Testis (tissue), 2 donors: ENCODE measurements at regions not wholly inside any gene's neighbourhood (a gene's known extent, or its start where the extent isn't known, plus 50 kb on each side); places are given as distances from the start of the nearest gene placed in this dataset.
A peak's percentile ranks its signal among the peaks of the same experiment; 100 is the strongest.

Experiments
- DNase-seq: peaks from one replicate; pipeline ENCODE4 v3.0.0-alpha.2; 2019
- H3K27ac ChIP-seq, 2 donors: fragments of 200-600 bp; sonication (generic); one replicate each; pipeline ENCODE4 v1.5.1; 2019
- H3K27me3 ChIP-seq: fragments of 200-600 bp; sonication (generic); one replicate; pipeline ENCODE4 v1.5.1; 2019
- H3K36me3 ChIP-seq: fragments of 200-600 bp; sonication (generic); one replicate; pipeline ENCODE4 v1.5.1; 2017; ENCODE audit warnings: low read depth; ENCODE audit errors: missing control alignments
- H3K4me1 ChIP-seq: fragments of 200-600 bp; sonication (generic); one replicate; pipeline ENCODE4 v1.5.1; 2019
- H3K4me3 ChIP-seq, 2 donors: fragments of 200-600 bp; sonication (generic); one replicate each; pipeline ENCODE4 v1.5.1; 2017 to 2019
- H3K9me3 ChIP-seq: fragments of 200-600 bp; sonication (generic); one replicate; pipeline ENCODE4 v1.5.1; 2017
- CTCF ChIP-seq, 3 experiments: fragments of 450-650 bp in 2 of 3; fragments of 200-600 bp in 1 of 3; sonication (generic) in 1 of 3; IDR thresholded peaks; one replicate each; pipeline ENCODE4 v1.5.1; 2016 to 2019; ENCODE audit warnings: antibody characterized with exemption in 3 of 3, mild to moderate bottlenecking in 2 of 3, moderate library complexity in 1 of 3
- POLR2A ChIP-seq: fragments of 450-650 bp; IDR thresholded peaks from one replicate; pipeline ENCODE4 v1.6.1; 2017; ENCODE audit warnings: antibody characterized with exemption, mild to moderate bottlenecking, moderate library complexity
- WGBS, 2 donors: methylation state at CpG; one replicate each; pipeline ENCODE4 v1.1.5; 2018; 5-methylcytosine and 5-hydroxymethylcytosine counted together
- intact Hi-C: fragments of 100-400 bp; cut with DNase I; formaldehyde crosslinking; loops from one replicate; pipeline ENCODE4 v1.15.1; 2023; ENCODE audit warnings: low total_unique reads

GRCh38 chr1:182149411-182149965 is 88.0 kb upstream of the ZNF648 start:
- Histone ChIP-seq H3K4me3 (no peak overlapping the region), H3K27ac (no peak overlapping the region), H3K36me3 (no peaks in the 10 kb centered on the region), H3K4me1 (peaks cover 14% of the 10 kb centered on the region), H3K9me3 (no peaks in the 10 kb centered on the region), H3K27me3 (no peaks in the 10 kb centered on the region)
- 85 to 88% methylated on average over 6 of the region's 6 CpGs for WGBS, 2 donors
- DNase-seq, result peak; percentile 40
- intact Hi-C loops, result loop anchor here (10.0 kb wide), 1 partner anchor 135 kb away; no protein-coding TSS in a partner anchor
- TF ChIP-seq CTCF (IDR thresholded peaks at IDR 0.05) (no peak), POLR2A (no peak)

GRCh38 chr1:182147951-182148350 is 86.4 kb upstream of the ZNF648 start:
- Histone ChIP-seq H3K27ac (no peak overlapping the region), H3K4me1 (peaks cover 27% of the 10 kb centered on the region), H3K36me3 (no peaks in the 10 kb centered on the region), H3K4me3 (no peak overlapping the region), H3K27me3 (no peaks in the 10 kb centered on the region), H3K9me3 (no peaks in the 10 kb centered on the region)
- DNase-seq, result no peak
- intact Hi-C loops, result loop anchor here (10.0 kb wide), 1 partner anchor 137 kb away; no protein-coding TSS in a partner anchor
- WGBS, 2 donors, result 77 to 78% methylated on average over 5 of the region's 5 CpGs
- no peak for TF ChIP-seq POLR2A
- no peak for TF ChIP-seq CTCF (IDR thresholded peaks at IDR 0.05)

GRCh38 chr1:182147136-182147820 is 85.8 kb upstream of the ZNF648 start:
- WGBS, 2 donors, result 86 to 99% methylated on average over 4 of the region's 4 CpGs
- H3K27ac ChIP-seq, result no peak overlapping the region
- peaks cover 31% of the 10 kb centered on the region for H3K4me1 ChIP-seq
- H3K9me3 ChIP-seq, result no peaks in the 10 kb centered on the region
- H3K27me3 ChIP-seq, result no peaks in the 10 kb centered on the region
- H3K4me3 ChIP-seq, result no peak overlapping the region
- DNase-seq, result no peak
- TF ChIP-seq CTCF (IDR thresholded peaks at IDR 0.05) (no peak), POLR2A (no peak)
- no peaks in the 10 kb centered on the region for H3K36me3 ChIP-seq
- intact Hi-C loops, result loop anchor here (10.0 kb wide), 1 partner anchor 138 kb away; no protein-coding TSS in a partner anchor

GRCh38 chr1:182146286-182146685 is 84.8 kb upstream of the ZNF648 start:
- Histone ChIP-seq H3K27ac (peak overlapping the region in 1 of 2 donors; percentile 90), H3K36me3 (no peaks in the 10 kb centered on the region), H3K4me3 (no peak overlapping the region), H3K9me3 (no peaks in the 10 kb centered on the region), H3K27me3 (no peaks in the 10 kb centered on the region), H3K4me1 (peaks cover 31% of the 10 kb centered on the region)
- 86 to 94% methylated on average over 5 of the region's 5 CpGs for WGBS, 2 donors
- intact Hi-C loops, result loop anchor here (10.0 kb wide), 1 partner anchor 139 kb away; no protein-coding TSS in a partner anchor
- no peak for TF ChIP-seq CTCF (IDR thresholded peaks at IDR 0.05)
- TF ChIP-seq POLR2A, result no peak
- DNase-seq, result no peak
